Suprapubic skin (tissue), 4 donors: ENCODE measurements at regions not wholly inside any gene's neighbourhood (a gene's known extent, or its start where the extent isn't known, plus 50 kb on each side); places are given as distances from the start of the nearest gene placed in this dataset.
A peak's percentile ranks its signal among the peaks of the same experiment; 100 is the strongest.
"Not testable (repeated sequence)": the region's sequence is repeated elsewhere in the genome, so short reads cannot be mapped to it uniquely, and the experiment has no call there.

Source experiments
- DNase-seq, 2 donors: peaks; one replicate each; pipeline ENCODE4 v3.0.0-alpha.2; 2019; ENCODE audit warnings: low spot score in 2 of 2
- H3K27ac ChIP-seq: fragments of 200-600 bp; sonication (generic); one replicate; pipeline ENCODE4 v1.5.1; 2019
- H3K27me3 ChIP-seq: fragments of 200-600 bp; sonication (generic); one replicate; pipeline ENCODE4 v1.5.1; 2019
- H3K36me3 ChIP-seq: fragments of 200-600 bp; sonication (generic); one replicate; pipeline ENCODE4 v1.5.1; 2019
- H3K4me1 ChIP-seq: fragments of 200-600 bp; sonication (generic); one replicate; pipeline ENCODE4 v1.5.1; 2019
- H3K4me3 ChIP-seq: fragments of 200-600 bp; sonication (generic); one replicate; pipeline ENCODE4 v1.5.1; 2019; ENCODE audit warnings: mild to moderate bottlenecking
- H3K9me3 ChIP-seq: fragments of 200-600 bp; sonication (generic); one replicate; pipeline ENCODE4 v1.5.1; 2019
- CTCF ChIP-seq, 2 donors: fragments of 200-600 bp in 1 of 2; fragments of 450-650 bp in 1 of 2; sonication (generic) in 1 of 2; IDR thresholded peaks; one replicate each; pipeline ENCODE4 v1.5.1; 2016 to 2019; ENCODE audit warnings: antibody characterized with exemption in 2 of 2, mild to moderate bottlenecking in 1 of 2, moderate library complexity in 1 of 2
- EP300 ChIP-seq: sonication (generic); formaldehyde crosslinking; IDR thresholded peaks from one replicate; pipeline ENCODE4 v1.6.1; 2017; ENCODE audit warnings: antibody characterized with exemption
- POLR2A ChIP-seq, 2 donors: fragments of 450-650 bp; IDR thresholded peaks; one replicate each; pipeline ENCODE4 v1.6.1; 2017; ENCODE audit warnings: antibody characterized with exemption in 2 of 2, mild to moderate bottlenecking in 2 of 2, moderate library complexity in 2 of 2
- POLR2AphosphoS5 ChIP-seq, 3 donors: sonication (generic); formaldehyde crosslinking; IDR thresholded peaks; one replicate each; pipeline ENCODE4 v1.6.1; 2017; ENCODE audit warnings: antibody characterized with exemption in 3 of 3
- WGBS: methylation state at CpG from one replicate; pipeline ENCODE4 v1.1.5; 2018; 5-methylcytosine and 5-hydroxymethylcytosine counted together

DNA sequence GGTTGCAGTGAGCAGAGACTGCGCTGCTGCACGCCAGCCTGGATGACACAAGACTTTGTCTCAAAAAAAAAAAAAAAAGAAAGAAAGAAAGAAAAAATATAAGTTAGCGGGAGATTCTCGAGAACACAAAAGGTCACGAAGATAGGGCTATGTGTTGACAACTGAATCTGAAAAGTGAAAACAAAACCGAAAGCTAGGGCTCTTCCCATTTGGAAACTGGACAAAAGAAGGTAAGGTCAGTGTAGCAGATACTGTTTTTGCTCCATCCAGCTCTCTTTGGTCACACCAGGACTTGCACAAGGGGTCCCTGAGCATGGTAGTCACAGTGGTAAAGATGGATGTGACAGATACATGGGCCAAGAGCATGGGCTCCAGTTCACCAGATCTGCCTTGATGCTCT, 60.4 kb upstream of the MAP10 start:
- no peaks in the 10 kb centered on the region for H3K36me3 ChIP-seq
- H3K27me3 ChIP-seq, result no peaks in the 10 kb centered on the region
- DNase-seq, result no peak
- TF ChIP-seq CTCF (IDR thresholded peaks at IDR 0.05), result no peak
- H3K9me3 ChIP-seq, result peaks cover 12% of the 10 kb centered on the region
- H3K27ac ChIP-seq, result no peak overlapping the region
- no peaks in the 10 kb centered on the region for H3K4me1 ChIP-seq
- 95% methylated on average over 6 of the region's 6 CpGs for WGBS
- no peak overlapping the region for H3K4me3 ChIP-seq

DNA sequence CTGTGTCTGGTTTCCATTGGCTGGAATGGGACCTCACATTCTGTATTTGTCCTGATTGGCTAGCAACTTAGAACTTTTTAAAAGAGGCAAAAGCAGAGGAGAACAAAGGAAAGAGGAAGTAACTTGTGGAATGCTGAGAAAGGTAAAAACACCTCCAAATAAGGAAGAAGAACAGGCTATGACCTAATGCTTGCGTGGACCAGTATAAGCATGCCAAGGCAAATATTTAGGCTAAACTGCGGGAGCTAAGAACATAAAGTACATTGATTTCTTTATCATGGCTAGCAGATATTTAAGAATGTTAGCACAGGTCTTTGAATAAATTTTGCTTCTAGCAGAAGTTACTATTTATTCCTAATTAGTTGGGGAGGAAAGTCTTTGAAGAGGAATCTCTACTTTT, 59.5 kb upstream of the MAP10 start:
- peaks cover 12% of the 10 kb centered on the region for H3K9me3 ChIP-seq
- not testable (repeated sequence) for H3K27me3 ChIP-seq, H3K27ac ChIP-seq, DNase-seq, H3K4me3 ChIP-seq, H3K36me3 ChIP-seq, H3K4me1 ChIP-seq
- WGBS, result 76% methylated on average over 2 of the region's 2 CpGs

DNA sequence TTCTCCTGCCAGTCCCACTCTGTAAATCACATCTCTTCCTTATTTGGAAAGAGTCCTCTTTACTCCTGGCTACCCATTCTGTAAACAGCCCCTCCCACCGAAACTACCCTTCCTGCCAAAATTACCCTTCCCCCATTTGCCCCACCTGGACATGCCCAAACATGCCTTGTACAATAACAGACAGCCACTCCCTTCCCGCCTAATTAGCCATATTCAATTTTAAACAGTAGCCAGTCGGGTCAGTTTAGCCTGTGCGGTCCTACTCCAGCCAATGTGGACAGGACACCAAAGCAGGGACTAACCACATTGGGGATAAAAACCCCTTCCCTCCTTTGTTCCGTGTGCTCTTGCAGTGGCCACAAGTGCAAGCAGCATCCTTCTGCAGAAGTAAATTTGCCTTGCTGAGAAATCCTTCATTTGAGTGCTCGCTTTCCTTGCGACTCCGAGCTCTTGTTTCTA, 56.3 kb upstream of the MAP10 start:
- TF ChIP-seq POLR2A (IDR thresholded peaks at IDR 0.05) (no peak), CTCF (IDR thresholded peaks at IDR 0.05) (no peak), EP300 (no peak), POLR2AphosphoS5 (IDR thresholded peaks at IDR 0.05) (no peak)
- no peak overlapping the region for H3K27ac ChIP-seq
- H3K4me1 ChIP-seq, result peaks cover 5% of the 10 kb centered on the region
- 86% methylated on average over 8 of the region's 8 CpGs for WGBS
- no peak overlapping the region for H3K4me3 ChIP-seq
- peaks cover 12% of the 10 kb centered on the region for H3K9me3 ChIP-seq
- H3K36me3 ChIP-seq, result no peaks in the 10 kb centered on the region
- no peak for DNase-seq
- no peaks in the 10 kb centered on the region for H3K27me3 ChIP-seq

GRCh38 chr1:232751393-232752140, 53.6 kb upstream of the MAP10 start:
- Histone ChIP-seq H3K4me3 (no peak overlapping the region), H3K4me1 (peaks cover 5% of the 10 kb centered on the region), H3K27me3 (no peaks in the 10 kb centered on the region), H3K27ac (peak overlapping the region; percentile 18), H3K9me3 (peaks cover 12% of the 10 kb centered on the region), H3K36me3 (no peaks in the 10 kb centered on the region)
- TF ChIP-seq EP300 (no peak), POLR2AphosphoS5 (IDR thresholded peaks at IDR 0.05) (no peak), POLR2A (IDR thresholded peaks at IDR 0.05) (no peak), CTCF (IDR thresholded peaks at IDR 0.05) (no peak)
- DNase-seq, result no peak
- WGBS, result 27% methylated on average over 7 of the region's 7 CpGs

DNA sequence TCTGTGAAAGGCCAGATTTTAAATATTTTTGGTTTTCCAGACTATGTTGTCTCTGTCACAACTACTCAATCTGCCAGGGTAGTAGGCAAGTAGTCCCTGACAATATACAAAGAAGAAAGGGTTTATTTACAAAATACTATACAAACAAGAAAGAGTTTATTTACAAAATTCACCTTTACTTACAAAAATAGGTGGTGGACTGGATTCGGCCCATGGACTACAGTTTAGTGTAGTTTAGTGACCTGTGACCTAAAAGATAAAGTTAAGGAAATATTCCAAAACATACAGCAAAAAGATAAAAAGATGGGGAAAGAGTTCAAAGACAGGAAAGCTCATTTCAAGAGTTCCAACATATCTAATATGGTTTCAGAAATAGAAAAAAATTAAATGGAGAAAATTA, 52.9 kb upstream of the MAP10 start:
- no peak overlapping the region for H3K27ac ChIP-seq
- no peak overlapping the region for H3K4me3 ChIP-seq
- TF ChIP-seq EP300 (no peak), POLR2A (IDR thresholded peaks at IDR 0.05) (no peak), CTCF (IDR thresholded peaks at IDR 0.05) (no peak), POLR2AphosphoS5 (IDR thresholded peaks at IDR 0.05) (no peak)
- no peaks in the 10 kb centered on the region for H3K27me3 ChIP-seq
- no peak for DNase-seq
- H3K9me3 ChIP-seq, result peaks cover 8% of the 10 kb centered on the region
- H3K36me3 ChIP-seq, result no peaks in the 10 kb centered on the region
- WGBS, result 68% methylated on average over 1 of the region's 1 CpG
- H3K4me1 ChIP-seq, result peaks cover 5% of the 10 kb centered on the region

GRCh38 chr1:232754930-232755329, 50.3 kb upstream of the MAP10 start:
- Histone ChIP-seq H3K4me1 (peaks cover 5% of the 10 kb centered on the region), H3K9me3 (no peaks in the 10 kb centered on the region), H3K27ac (no peak overlapping the region), H3K36me3 (no peaks in the 10 kb centered on the region), H3K27me3 (no peaks in the 10 kb centered on the region), H3K4me3 (no peak overlapping the region)
- no peak for DNase-seq
- 55% methylated on average over 1 of the region's 1 CpG for WGBS
- TF ChIP-seq POLR2A (IDR thresholded peaks at IDR 0.05) (no peak), EP300 (no peak), POLR2AphosphoS5 (IDR thresholded peaks at IDR 0.05) (no peak)
